ENCODE measurements at regions not wholly inside any gene's neighbourhood (a gene's known extent, or its start where the extent isn't known, plus 50 kb on each side); places are given as distances from the start of the nearest gene placed in this dataset.
A peak's percentile ranks its signal among the peaks of the same experiment; 100 is the strongest.
"Not testable (repeated sequence)": the region's sequence is repeated elsewhere in the genome, so short reads cannot be mapped to it uniquely, and the experiment has no call there.

- no peaks in the 10 kb centered on the region for H3K36me3 ChIP-seq
- no peak for TF ChIP-seq CTCF (IDR thresholded peaks at IDR 0.05; ENCODE audit: low read depth, low read length)
- no peaks in the 10 kb centered on the region for H3K9me3 ChIP-seq (ENCODE audit: severe bottlenecking)
- DNase-seq: no peak
- no peaks in the 10 kb centered on the region for H3K27me3 ChIP-seq (ENCODE audit: insufficient read depth, low read depth, severe bottlenecking)
- H3K4me3 ChIP-seq (ENCODE audit: low read depth, low read length): no peak overlapping the region
- H3K27ac ChIP-seq: no peak overlapping the region
Observed at GRCh38 chr17:36844601-36845000, 92.7 kb upstream of the LHX1 start.

GRCh38 chr17:36845916-36846315 lies 91.4 kb upstream of the LHX1 start:
- TF ChIP-seq CTCF (IDR thresholded peaks at IDR 0.05; ENCODE audit: low read depth, low read length): no peak
- Histone ChIP-seq H3K4me3 (ENCODE audit: low read depth, low read length) (no peak overlapping the region), H3K36me3 (no peaks in the 10 kb centered on the region), H3K27ac (no peak overlapping the region), H3K9me3 (ENCODE audit: severe bottlenecking) (no peaks in the 10 kb centered on the region), H3K27me3 (ENCODE audit: insufficient read depth, low read depth, severe bottlenecking) (no peaks in the 10 kb centered on the region)
- DNase-seq: no peak

DNA sequence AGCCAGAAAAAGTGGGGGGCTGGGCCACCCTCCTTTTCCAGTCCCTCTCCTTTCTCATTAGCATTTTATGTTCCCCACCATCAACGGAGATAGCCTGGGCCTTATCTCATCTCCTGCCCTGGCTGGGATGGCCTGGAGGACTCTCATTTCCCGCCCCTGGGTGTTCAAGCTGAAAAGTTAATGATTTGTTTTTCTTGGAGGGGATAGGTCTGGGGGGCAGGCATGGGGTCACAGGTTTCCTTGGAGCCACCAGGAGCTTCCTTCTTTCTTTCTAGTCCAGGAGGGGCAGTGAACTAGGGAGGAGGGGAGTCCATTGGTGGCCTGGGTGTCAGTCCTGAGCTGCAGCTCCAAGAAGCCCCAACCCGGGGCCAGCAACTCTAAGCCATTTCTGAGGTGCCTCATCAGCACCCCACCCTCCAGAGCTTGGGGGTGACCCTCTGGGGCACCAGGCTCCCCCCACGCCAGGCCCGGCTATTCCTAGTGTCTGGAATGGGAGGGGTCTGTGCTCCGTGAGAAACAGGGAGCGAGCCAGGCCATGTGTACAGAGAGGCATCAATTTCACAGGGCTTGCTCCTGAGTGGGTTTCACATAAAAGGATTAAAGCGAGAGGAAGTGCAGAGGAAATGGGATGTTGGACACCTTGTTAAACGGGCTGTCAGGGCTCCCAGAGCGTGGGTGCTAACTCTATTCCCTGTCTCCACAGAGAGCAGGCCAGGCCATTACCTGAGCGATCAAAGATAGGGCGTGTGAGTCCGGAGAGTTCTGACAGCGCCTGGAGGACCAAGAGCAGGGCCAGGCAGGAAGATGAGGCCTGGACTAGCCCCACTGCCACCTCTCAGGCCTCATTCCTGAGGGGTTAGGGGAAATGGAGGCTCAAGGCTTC lies 90.6 kb upstream of the LHX1 start:
- Histone ChIP-seq H3K9me3 (ENCODE audit: severe bottlenecking) (no peaks in the 10 kb centered on the region), H3K36me3 (no peaks in the 10 kb centered on the region), H3K4me3 (ENCODE audit: low read depth, low read length) (no peak overlapping the region), H3K27me3 (ENCODE audit: insufficient read depth, low read depth, severe bottlenecking) (no peaks in the 10 kb centered on the region), H3K27ac (no peak overlapping the region)
- TF ChIP-seq CTCF (IDR thresholded peaks at IDR 0.05; ENCODE audit: low read depth, low read length): no peak
- DNase-seq: no peak

DNA sequence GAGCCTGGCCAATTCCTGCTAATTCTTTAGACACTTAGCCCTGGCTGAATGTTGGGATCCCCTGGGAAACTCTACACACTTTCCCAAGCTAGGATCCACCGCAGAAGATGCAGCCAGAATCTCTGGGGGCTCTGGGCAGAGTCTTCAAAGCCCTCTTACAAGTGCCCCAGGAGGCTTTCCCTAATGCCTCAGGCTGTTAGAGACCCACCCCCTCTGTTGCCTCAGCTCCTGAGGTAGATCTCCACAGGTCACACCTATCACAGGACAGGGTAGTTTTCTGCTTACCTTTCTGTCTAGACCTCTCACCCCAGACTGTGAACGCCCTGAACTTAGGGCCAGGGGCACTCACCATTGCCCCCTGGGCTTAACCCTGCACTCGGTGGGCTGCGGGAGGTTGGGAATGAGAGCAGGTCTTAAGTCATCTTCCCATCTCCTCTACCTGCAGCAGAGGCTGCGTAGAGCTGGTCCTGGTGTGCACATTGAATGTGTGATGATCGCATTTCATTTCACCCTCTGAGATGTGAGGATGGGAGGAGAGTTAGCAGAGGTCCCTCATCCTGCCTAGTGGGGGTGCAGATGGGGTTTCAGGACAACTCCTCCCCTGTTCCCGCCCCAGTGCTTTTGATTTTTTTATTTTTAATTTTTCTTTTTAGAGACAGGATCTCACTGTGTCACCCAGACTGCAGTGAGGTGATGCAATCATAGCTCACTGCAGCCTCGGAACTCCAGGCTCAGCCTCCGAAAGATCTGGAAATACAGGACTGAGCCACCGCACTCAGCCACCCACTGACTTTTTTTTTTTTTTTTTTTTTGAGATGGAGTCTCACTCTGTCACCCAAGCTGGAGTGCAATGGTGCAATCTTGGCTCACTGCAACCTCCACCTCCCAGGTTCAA lies 89.0 kb upstream of the LHX1 start:
- TF ChIP-seq CTCF (IDR thresholded peaks at IDR 0.05; ENCODE audit: low read depth, low read length): no peak

GRCh38 chr17:36849020-36849419 lies 88.3 kb upstream of the LHX1 start:
- H3K27me3 ChIP-seq (ENCODE audit: insufficient read depth, low read depth, severe bottlenecking); DNase-seq; H3K27ac ChIP-seq; H3K9me3 ChIP-seq (ENCODE audit: severe bottlenecking); H3K36me3 ChIP-seq; H3K4me3 ChIP-seq (ENCODE audit: low read depth, low read length): not testable (repeated sequence)

More for the DNA sequence above, 89.0 kb upstream of the LHX1 start:
- no peak for DNase-seq
- no peaks in the 10 kb centered on the region for H3K27me3 ChIP-seq (ENCODE audit: insufficient read depth, low read depth, severe bottlenecking)
- H3K27ac ChIP-seq: no peak overlapping the region
- no peaks in the 10 kb centered on the region for H3K36me3 ChIP-seq
- no peaks in the 10 kb centered on the region for H3K9me3 ChIP-seq (ENCODE audit: severe bottlenecking)
- no peak overlapping the region for H3K4me3 ChIP-seq (ENCODE audit: low read depth, low read length)

- Histone ChIP-seq H3K36me3 (no peaks in the 10 kb centered on the region), H3K4me3 (ENCODE audit: low read depth, low read length) (no peak overlapping the region), H3K27ac (no peak overlapping the region), H3K27me3 (ENCODE audit: insufficient read depth, low read depth, severe bottlenecking) (no peaks in the 10 kb centered on the region), H3K9me3 (ENCODE audit: severe bottlenecking) (no peaks in the 10 kb centered on the region)
- DNase-seq: peak; percentile 42
- peak; percentile 38; the same call in 1 of the 2 replicates for TF ChIP-seq CTCF (IDR thresholded peaks at IDR 0.05; ENCODE audit: low read depth, low read length)
Observed at GRCh38 chr17:36849871-36850348, 87.4 kb upstream of the LHX1 start.

Data from WERI-Rb-1 (cell line).